Endothelial cell of umbilical vein (primary cell): ENCODE measurements at regions not wholly inside any gene's neighbourhood (a gene's known extent, or its start where the extent isn't known, plus 50 kb on each side); places are given as distances from the start of the nearest gene placed in this dataset.

Source experiments
- BruUV-seq: library from RNA; stranded (reverse); fragments of 400-500 nt; replicated peaks from 2 replicates; lab custom pipeline; 2021; lab: Mats Ljungman, UMichigan
- CTCF ChIA-PET: fragments of 300-600, 350-600 bp; sonication (Branson Sonifier 250); formaldehyde crosslinking; loops from one replicate; lab custom pipeline; 2021; ENCODE audit warnings: antibody characterized with exemption, inconsistent platforms; lab: Charles Lee
- POLR2A ChIA-PET: fragments of 300-600, 350-600 bp; sonication (Branson Sonifier 250); formaldehyde crosslinking; loops from one replicate; lab custom pipeline; 2021; ENCODE audit warnings: antibody characterized with exemption, inconsistent platforms; lab: Charles Lee
- DNase-seq: peaks from one replicate; pipeline ENCODE4 v3.0.0-alpha.2; 2011; ENCODE audit warnings: low read depth, low spot score
- FAIRE-seq: peaks from 2 replicates; lab custom pipeline; 2011; peaks lifted over from hg19 to GRCh38; lab: Jason Lieb, UNC
- H2AFZ ChIP-seq: 2 replicates; pipeline ENCODE4 v1.6.0; 2012; ENCODE audit warnings: low read depth, low read length, control low read depth, inconsistent platforms
- H3K27ac ChIP-seq: 2 replicates; pipeline ENCODE4 v1.5.1; 2011; ENCODE audit warnings: low read depth, mild to moderate bottlenecking, control low read depth, low read length, moderate library complexity; ENCODE audit not compliant: insufficient read depth
- H3K27me3 ChIP-seq, 2 experiments: 2 replicates each; pipeline versions ENCODE4 v1.6.0 to v1.6.1; 2011; ENCODE audit warnings: low read length in 2 of 2, mixed read lengths in 1 of 2; ENCODE audit not compliant: control insufficient read depth in 2 of 2, insufficient read depth in 2 of 2
- H3K36me3 ChIP-seq, 2 experiments: 2 replicates in 1 of 2; 3 replicates in 1 of 2; pipeline ENCODE4 v1.5.1; 2011; ENCODE audit warnings: low read length in 2 of 2, mild to moderate bottlenecking in 1 of 2, moderate library complexity in 1 of 2; ENCODE audit not compliant: control insufficient read depth in 2 of 2, insufficient read depth in 2 of 2; ENCODE audit errors: extremely low read depth in 1 of 2
- H3K4me1 ChIP-seq: 3 replicates; pipeline ENCODE4 v1.5.1; 2011; ENCODE audit warnings: mild to moderate bottlenecking, low read length; ENCODE audit not compliant: control insufficient read depth, insufficient read depth; ENCODE audit errors: extremely low read depth
- H3K4me2 ChIP-seq: 2 replicates; pipeline ENCODE4 v1.6.1; 2011; ENCODE audit warnings: low read length, control low read depth, mixed read lengths; ENCODE audit not compliant: insufficient read depth
- H3K4me3 ChIP-seq, 3 experiments: fragments of 200-600 bp in 1 of 3; sonication (generic), shearing (Covaris generic) in 1 of 3; replicated peaks in 1 of 3; 2 replicates each; pipeline ENCODE4 v1.5.1; 2011 to 2016; ENCODE audit warnings: control low read depth in 3 of 3, low read length in 3 of 3, mild to moderate bottlenecking in 2 of 3, inconsistent platforms in 1 of 3, low read depth in 1 of 3, moderate library complexity in 1 of 3; ENCODE audit not compliant: insufficient read depth in 1 of 3
- H3K79me2 ChIP-seq: 2 replicates; pipeline ENCODE4 v1.6.0; 2012; ENCODE audit warnings: low read length, inconsistent platforms; ENCODE audit not compliant: control insufficient read depth, insufficient read depth
- H3K9ac ChIP-seq: replicated peaks from 2 replicates; pipeline ENCODE3; 2011; ENCODE audit warnings: low read length, control low read depth; ENCODE audit not compliant: insufficient read depth; ENCODE audit errors: extremely low read depth
- H3K9me1 ChIP-seq: replicated peaks from 3 replicates; pipeline ENCODE4 v1.6.0; 2011; ENCODE audit warnings: mild to moderate bottlenecking, low read length; ENCODE audit not compliant: control insufficient read depth, insufficient read depth; ENCODE audit errors: extremely low read depth
- H3K9me3 ChIP-seq: replicated peaks from 2 replicates; pipeline ENCODE4 v1.5.1; 2012; ENCODE audit warnings: low read length, inconsistent platforms; ENCODE audit not compliant: control insufficient read depth, insufficient read depth
- H4K20me1 ChIP-seq: replicated peaks from 2 replicates; pipeline ENCODE3; 2011; ENCODE audit warnings: mild to moderate bottlenecking, low read length; ENCODE audit not compliant: control insufficient read depth, insufficient read depth; ENCODE audit errors: extremely low read depth
- CTCF ChIP-seq, 2 donors: IDR thresholded peaks; 1 replicate in 1 of 2; 2 replicates in 1 of 2; pipeline ENCODE4 v1.5.1; 2011; ENCODE audit warnings: low read length in 2 of 2, mild to moderate bottlenecking in 2 of 2, moderate library complexity in 2 of 2, control low read depth in 1 of 2, inconsistent platforms in 1 of 2, low read depth in 1 of 2; ENCODE audit not compliant: insufficient read depth in 1 of 2; ENCODE audit errors: extremely low read depth in 1 of 2
- EZH2 ChIP-seq: IDR thresholded peaks from 2 replicates; pipeline ENCODE4 v1.6.1; 2012; ENCODE audit warnings: borderline replicate concordance, low read depth, mild to moderate bottlenecking, moderate library complexity, low read length, inconsistent platforms; ENCODE audit not compliant: severe bottlenecking
- GATA2 ChIP-seq: IDR thresholded peaks from 2 replicates; pipeline ENCODE4 v1.7.0; 2011; ENCODE audit warnings: low read depth, mild to moderate bottlenecking, moderate library complexity, mixed read lengths, low read length; ENCODE audit not compliant: insufficient read length, insufficient read depth
- JUN ChIP-seq: IDR thresholded peaks from 2 replicates; pipeline ENCODE4 v1.6.1; 2011; ENCODE audit warnings: borderline replicate concordance, low read depth; ENCODE audit not compliant: insufficient read length, insufficient read depth
- MAX ChIP-seq: IDR thresholded peaks from 2 replicates; pipeline ENCODE4 v1.6.1; 2011; ENCODE audit not compliant: insufficient read depth, insufficient read length
- POLR2AphosphoS5 ChIP-seq: IDR thresholded peaks from 2 replicates; pipeline ENCODE4 v1.6.1; 2012; ENCODE audit warnings: low read depth, mild to moderate bottlenecking, control low read depth, low read length, moderate library complexity; ENCODE audit not compliant: insufficient read depth
- dilution Hi-C: fragments of 300-500 bp; cut with MboI; formaldehyde crosslinking; loops from one replicate; pipeline ENCODE4 v1.15.0; 2019; ENCODE audit warnings: low sequenced_read_pairs; ENCODE audit not compliant: extremely low pct_ligation_motif_present
- intact Hi-C: fragments of 100-400 bp; cut with micrococcal nuclease; formaldehyde crosslinking; loops from one replicate; pipeline ENCODE4 v1.10.0; 2022

GRCh38 chr12:91556909-91557308, 374.3 kb upstream of the DCN start:
- Histone ChIP-seq H3K9me3 (no peaks in the 10 kb centered on the region), H3K4me3 (no peak overlapping the region), H3K27me3 (no peaks in the 10 kb centered on the region), H3K9ac (no peak overlapping the region), H3K36me3 (no peaks in the 10 kb centered on the region), H3K4me1 (no peaks in the 10 kb centered on the region), H4K20me1 (no peaks in the 10 kb centered on the region), H3K79me2 (no peaks in the 10 kb centered on the region), H2AFZ (no peak overlapping the region), H3K4me2 (no peak overlapping the region), H3K9me1 (no peaks in the 10 kb centered on the region), H3K27ac (no peak overlapping the region)
- POLR2A ChIA-PET = no interaction called here
- BruUV-seq = no TSS peak
- intact Hi-C loops = no loop called here
- no peak for DNase-seq
- TF ChIP-seq JUN (no peak), EZH2 (no peak), POLR2AphosphoS5 (no peak), MAX (no peak), GATA2 (no peak), CTCF (IDR thresholded peaks at IDR 0.05; ENCODE audit: extremely low read depth in 1 of 2, insufficient read depth in 1 of 2, low read depth in 1 of 2, low read length in 2 of 2) (no peak)
- dilution Hi-C loops = no loop called here
- CTCF ChIA-PET = interaction anchor here (1.1 kb wide), 1 partner anchor 11 kb away, joined by 4 read pairs; no protein-coding TSS in a partner anchor
- no peak for FAIRE-seq
